ENCODE measurements at regions not wholly inside any gene's neighbourhood (a gene's known extent, or its start where the extent isn't known, plus 50 kb on each side); places are given as distances from the start of the nearest gene placed in this dataset.
A peak's percentile ranks its signal among the peaks of the same experiment; 100 is the strongest.
"Not testable (repeated sequence)": the region's sequence is repeated elsewhere in the genome, so short reads cannot be mapped to it uniquely, and the experiment has no call there.

DNA sequence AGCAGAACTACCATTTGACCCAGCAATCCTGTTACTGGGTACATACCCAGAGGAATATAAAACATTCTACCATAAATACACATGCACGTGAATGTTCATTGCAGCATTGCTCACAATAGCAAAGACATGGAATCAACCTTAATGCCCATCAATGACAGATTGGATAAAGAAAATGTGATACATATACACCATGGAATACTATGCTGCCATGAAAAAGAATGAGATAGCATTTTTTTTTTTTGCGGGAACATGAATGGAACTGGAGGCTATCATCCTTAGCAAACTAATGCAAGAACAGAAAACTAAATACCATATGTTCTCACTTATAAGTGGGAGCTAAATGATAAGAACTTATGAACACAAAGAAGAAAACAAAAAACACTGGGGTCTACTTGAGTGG lies 72.5 kb upstream of the C1GALT1C1 start:
- DNase-seq (ENCODE audit: low read depth in 2 of 2): not testable (repeated sequence)

DNA sequence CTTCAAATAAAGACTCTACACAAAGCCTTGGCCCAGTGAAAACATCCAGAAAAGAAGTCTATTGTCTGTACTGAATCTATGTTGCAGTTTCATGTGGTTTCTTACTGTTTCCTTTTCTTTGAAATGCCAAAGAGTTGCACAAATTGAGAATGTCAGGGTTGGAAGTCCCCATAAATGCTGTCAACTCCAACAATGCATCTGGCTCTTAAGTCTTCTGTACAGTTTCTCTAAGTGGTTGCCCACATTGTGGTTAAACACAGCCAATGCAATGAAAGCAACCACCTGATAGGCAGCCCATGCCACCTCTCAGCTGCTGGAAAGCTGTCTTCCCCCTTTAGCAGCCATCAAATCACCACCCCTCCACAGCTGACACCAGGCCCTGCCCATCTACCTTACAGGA lies 67.2 kb upstream of the C1GALT1C1 start:
- peak in 1 of 2 donors; percentile 6 for DNase-seq (ENCODE audit: low read depth in 2 of 2)

DNA sequence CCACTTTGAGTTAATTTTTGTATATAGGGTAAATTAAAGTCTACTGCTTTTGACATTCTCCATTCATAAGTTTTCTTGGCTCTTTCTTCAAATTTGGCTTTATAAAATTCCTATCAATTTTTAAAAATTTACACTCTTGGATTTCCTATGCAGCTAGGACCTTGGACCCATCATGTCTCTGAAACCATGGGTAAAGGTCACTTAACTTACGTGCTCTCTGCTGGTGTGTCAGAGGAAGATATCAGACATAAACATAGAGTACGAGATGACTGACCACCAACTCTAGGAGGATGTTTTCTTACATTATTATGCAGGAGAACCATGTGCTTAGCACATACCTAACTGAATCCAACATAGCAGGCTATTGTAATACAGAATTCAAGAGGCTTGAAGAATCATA lies 62.5 kb upstream of the C1GALT1C1 start:
- DNase-seq (ENCODE audit: low read depth in 2 of 2): no peak

DNA sequence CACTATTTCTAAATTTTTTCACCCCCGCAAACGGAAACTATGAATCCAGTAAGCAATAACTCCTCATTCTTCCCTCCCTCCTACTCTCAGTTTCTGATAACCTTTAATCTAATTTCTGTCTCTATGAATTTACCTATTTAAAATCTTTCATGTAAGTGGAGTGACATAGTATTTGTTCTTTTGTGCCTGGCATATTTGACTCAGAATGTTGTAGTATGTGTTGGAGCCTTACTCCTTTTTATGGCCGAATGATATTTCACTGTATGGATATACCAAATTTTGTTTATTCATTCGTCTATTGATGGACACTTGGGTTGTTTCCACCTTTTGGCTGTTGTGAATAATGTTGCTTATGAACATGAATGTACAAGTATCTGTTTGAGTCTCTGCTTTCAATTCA lies 61.1 kb upstream of the C1GALT1C1 start:
- DNase-seq (ENCODE audit: low read depth in 2 of 2): no peak

DNA sequence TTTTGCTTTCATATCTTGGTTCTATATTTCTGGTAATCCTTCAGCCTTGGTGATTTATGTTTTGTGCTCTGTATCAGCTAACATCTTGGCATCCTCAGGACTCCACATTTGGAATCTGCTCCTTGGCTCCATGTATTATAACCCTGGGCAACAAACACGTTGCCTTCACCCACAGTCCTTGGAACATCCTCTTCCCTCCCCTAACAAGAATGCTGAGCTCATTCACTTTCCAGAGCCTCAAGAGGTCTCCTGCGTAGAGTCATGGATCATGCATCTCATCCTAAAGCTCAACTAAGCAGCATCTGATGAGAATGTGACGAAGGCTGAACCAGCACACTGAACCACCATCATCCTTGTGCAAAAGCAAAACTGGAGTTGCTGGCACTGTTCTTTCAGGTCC lies 60.5 kb upstream of the C1GALT1C1 start:
- no peak for DNase-seq (ENCODE audit: low read depth in 2 of 2)

DNA sequence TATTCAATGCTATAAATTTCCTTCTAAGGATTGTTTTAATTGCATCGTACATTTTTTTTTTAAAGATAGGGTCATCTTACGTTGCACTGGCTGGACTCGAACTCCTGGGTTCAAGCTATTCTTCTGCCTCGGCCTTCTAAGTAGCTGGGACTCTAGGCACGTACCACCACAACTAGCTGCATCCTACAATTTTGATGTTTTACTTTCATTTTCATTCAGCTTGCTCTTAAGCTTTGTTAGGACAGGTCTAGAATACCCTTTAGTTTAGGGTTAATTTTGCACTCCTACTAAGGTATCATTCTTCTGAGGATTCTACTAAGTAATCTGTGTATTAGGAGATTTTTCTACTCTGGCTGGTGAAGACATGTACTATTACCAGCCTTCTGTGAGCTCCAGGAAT lies 50.2 kb upstream of the C1GALT1C1 start:
- no peak for DNase-seq (ENCODE audit: low read depth in 2 of 2)
